PFSK-1 (cell line): ENCODE measurements at regions not wholly inside any gene's neighbourhood (a gene's known extent, or its start where the extent isn't known, plus 50 kb on each side); places are given as distances from the start of the nearest gene placed in this dataset.

Experiments used
- FOXP2 ChIP-seq: optimal IDR thresholded peaks from 2 replicates; pipeline ENCODE3; 2011; ENCODE audit warnings: borderline replicate concordance, control low read depth, inconsistent platforms; ENCODE audit not compliant: insufficient read depth; ENCODE audit errors: extremely low read length, extremely low read depth
- POLR2AphosphoS5 ChIP-seq: IDR thresholded peaks from 2 replicates; pipeline ENCODE4 v1.6.1; 2012; ENCODE audit warnings: low read depth, mild to moderate bottlenecking, control low read depth, low read length, moderate library complexity
- REST ChIP-seq, 2 experiments: IDR thresholded peaks; 2 replicates each; pipeline versions ENCODE4 v1.6.1 to v1.8.0; 2011 to 2012; ENCODE audit warnings: low read depth in 2 of 2, low read length in 2 of 2, control low read depth in 1 of 2, inconsistent platforms in 1 of 2, mild to moderate bottlenecking in 1 of 2, moderate library complexity in 1 of 2; ENCODE audit not compliant: insufficient read depth in 1 of 2
- SIN3A ChIP-seq: IDR thresholded peaks from 2 replicates; pipeline ENCODE4 v1.6.1; 2012; ENCODE audit warnings: mild to moderate bottlenecking, low read length, moderate library complexity, borderline replicate concordance; ENCODE audit not compliant: insufficient read depth
- TAF1 ChIP-seq: IDR thresholded peaks from 2 replicates; pipeline ENCODE4 v1.6.1; 2012; ENCODE audit warnings: low read length, control low read depth, borderline replicate concordance; ENCODE audit not compliant: insufficient read depth

- TF ChIP-seq POLR2AphosphoS5 (no peak), TAF1 (no peak), SIN3A (no peak)
Measured at GRCh38 chr10:6678956-6679355, 98.9 kb upstream of the PRKCQ start.

GRCh38 chr10:6678211-6678803, 98.2 kb upstream of the PRKCQ start:
- TF ChIP-seq FOXP2 (no peak), SIN3A (no peak), POLR2AphosphoS5 (no peak), REST (IDR thresholded peaks at IDR 0.05; ENCODE audit: insufficient read depth in 1 of 2, low read depth in 2 of 2, low read length in 2 of 2) (no peak), TAF1 (no peak)

- TF ChIP-seq REST (IDR thresholded peaks at IDR 0.05; ENCODE audit: insufficient read depth in 1 of 2, low read depth in 2 of 2, low read length in 2 of 2) (no peak), FOXP2 (no peak), TAF1 (no peak), POLR2AphosphoS5 (no peak), SIN3A (no peak)
Measured at GRCh38 chr10:6674291-6674690, 94.2 kb upstream of the PRKCQ start.

- no peak for TF ChIP-seq SIN3A
- TF ChIP-seq TAF1 = no peak
- TF ChIP-seq FOXP2 = no peak
- TF ChIP-seq POLR2AphosphoS5 = no peak
- TF ChIP-seq REST (IDR thresholded peaks at IDR 0.05; ENCODE audit: insufficient read depth in 1 of 2, low read depth in 2 of 2, low read length in 2 of 2) = no peak
Measured at GRCh38 chr10:6671976-6672375, 91.9 kb upstream of the PRKCQ start.

- TF ChIP-seq REST (IDR thresholded peaks at IDR 0.05; ENCODE audit: insufficient read depth in 1 of 2, low read depth in 2 of 2, low read length in 2 of 2) (no peak), POLR2AphosphoS5 (no peak), TAF1 (no peak), SIN3A (no peak), FOXP2 (no peak)
Measured at GRCh38 chr10:6669269-6669859, 89.3 kb upstream of the PRKCQ start.
